Mammary epithelial cell (primary cell): ENCODE measurements at regions not wholly inside any gene's neighbourhood (a gene's known extent, or its start where the extent isn't known, plus 50 kb on each side); places are given as distances from the start of the nearest gene placed in this dataset.

Experiments
- CTCF ChIP-seq, 2 donors: IDR thresholded peaks in 1 of 2; conservative IDR thresholded peaks in 1 of 2; 2 replicates each; pipeline ENCODE4 v1.5.1; 2011 to 2012; ENCODE audit warnings: inconsistent platforms in 2 of 2, low read length in 2 of 2, mild to moderate bottlenecking in 2 of 2, control low read depth in 1 of 2, low read depth in 1 of 2; ENCODE audit not compliant: insufficient read depth in 1 of 2; ENCODE audit errors: extremely low read depth in 1 of 2
- EZH2 ChIP-seq: IDR thresholded peaks from 2 replicates; pipeline ENCODE4 v1.6.1; 2012; ENCODE audit warnings: low read length, inconsistent platforms, borderline replicate concordance

- TF ChIP-seq CTCF (conservative IDR thresholded peaks at IDR 0.05 in 1 of 2, IDR thresholded peaks at IDR 0.05 in 1 of 2; ENCODE audit: extremely low read depth in 1 of 2, insufficient read depth in 1 of 2, low read depth in 1 of 2, low read length in 2 of 2), result no peak
- no peak for TF ChIP-seq EZH2
Observed at GRCh38 chr20:60466687-60467022, 508.4 kb downstream of the CDH26 start.
